GM21576 (cell line): ENCODE measurements at regions not wholly inside any gene's neighbourhood (a gene's known extent, or its start where the extent isn't known, plus 50 kb on each side); places are given as distances from the start of the nearest gene placed in this dataset.
"Not testable (repeated sequence)": the region's sequence is repeated elsewhere in the genome, so short reads cannot be mapped to it uniquely, and the experiment has no call there.

Experiments
- ATAC-seq: cut with Tn5 transposase; IDR thresholded peaks from one replicate; pipeline ENCODE4 v1.9.1; 2021; ENCODE audit warnings: mild to moderate bottlenecking, moderate library complexity; ENCODE audit not compliant: unreplicated experiment

GRCh38 chr15:26280281-26280680 is 417.2 kb upstream of the ATP10A start:
- ATAC-seq = no peak

GRCh38 chr15:26261966-26262365 is 398.8 kb upstream of the ATP10A start:
- ATAC-seq = no peak

- no peak for ATAC-seq
These were observed 398.3 kb upstream of the ATP10A start for GRCh38 chr15:26261413-26261812.

- ATAC-seq = no peak
These were observed 397.5 kb upstream of the ATP10A start for GRCh38 chr15:26260517-26261133.

GRCh38 chr15:26259581-26259980 is 396.5 kb upstream of the ATP10A start:
- no peak for ATAC-seq

GRCh38 chr15:26244782-26245181 is 381.7 kb upstream of the ATP10A start:
- ATAC-seq = not testable (repeated sequence)

GRCh38 chr15:26243382-26243781 is 380.3 kb upstream of the ATP10A start:
- ATAC-seq = no peak

GRCh38 chr15:26242565-26243071 is 379.5 kb upstream of the ATP10A start:
- no peak for ATAC-seq

- no peak for ATAC-seq
These were observed 372.7 kb upstream of the ATP10A start for GRCh38 chr15:26235864-26236263.

GRCh38 chr15:26234976-26235767 is 372.0 kb upstream of the ATP10A start:
- ATAC-seq = no peak

- ATAC-seq = no peak
These were observed 369.6 kb upstream of the ATP10A start for GRCh38 chr15:26232691-26233090.

GRCh38 chr15:26231096-26231495 is 368.0 kb upstream of the ATP10A start:
- ATAC-seq = no peak

- no peak for ATAC-seq
These were observed 361.1 kb upstream of the ATP10A start for GRCh38 chr15:26224266-26224665.

- ATAC-seq = no peak
These were observed 360.6 kb upstream of the ATP10A start for GRCh38 chr15:26223720-26224119.

- ATAC-seq = no peak
These were observed 359.7 kb upstream of the ATP10A start for GRCh38 chr15:26222781-26223180.

GRCh38 chr15:26217043-26217442 is 353.9 kb upstream of the ATP10A start:
- ATAC-seq = not testable (repeated sequence)

- no peak for ATAC-seq
These were observed 351.2 kb upstream of the ATP10A start for GRCh38 chr15:26214290-26214689.

- ATAC-seq = no peak
These were observed 350.3 kb upstream of the ATP10A start for GRCh38 chr15:26213427-26213826.

- no peak for ATAC-seq
These were observed 349.0 kb upstream of the ATP10A start for GRCh38 chr15:26212109-26212508.

GRCh38 chr15:26210980-26211379 is 347.9 kb upstream of the ATP10A start:
- ATAC-seq = no peak

GRCh38 chr15:26201177-26201858 is 338.2 kb upstream of the ATP10A start:
- ATAC-seq = no peak

GRCh38 chr15:26200427-26200826 is 337.3 kb upstream of the ATP10A start:
- no peak for ATAC-seq
